Activated CD8-positive, alpha-beta T cell treated with anti-CD3 and anti-CD28 coated beads, Interleukin-2, amount 10 ng/mL, durations not matched to agents 7 days and 5 days (primary cell): ENCODE measurements at regions not wholly inside any gene's neighbourhood (a gene's known extent, or its start where the extent isn't known, plus 50 kb on each side); places are given as distances from the start of the nearest gene placed in this dataset.

Experiments
- ATAC-seq: fragments of 150-1000 bp; cut with Tn5 transposase; one replicate; pipeline ENCODE4 v1.10.0; 2021; ENCODE audit warnings: moderate library complexity
- CTCF ChIA-PET: fragments of 350-600 bp; sonication (Branson Sonifier 250); formaldehyde crosslinking; loops from one replicate; lab custom pipeline; 2021; ENCODE audit warnings: antibody characterized with exemption; lab: Charles Lee
- POLR2A ChIA-PET: fragments of 350-600 bp; sonication (Branson Sonifier 250); formaldehyde crosslinking; loops from one replicate; lab custom pipeline; 2021; ENCODE audit warnings: antibody characterized with exemption; lab: Charles Lee
- DNase-seq: peaks from one replicate; pipeline ENCODE4 v3.0.0-alpha.2; 2020
- H3K27ac Mint-ChIP-seq: one replicate; pipeline ENCODE4 v1.8.0; 2021; ENCODE audit warnings: mild to moderate bottlenecking, mixed read lengths
- H3K27me3 Mint-ChIP-seq: one replicate; pipeline ENCODE4 v1.8.0; 2021; ENCODE audit warnings: low read depth, mixed read lengths
- H3K36me3 Mint-ChIP-seq: one replicate; pipeline ENCODE4 v1.8.0; 2021; ENCODE audit warnings: low read depth, mixed read lengths
- H3K4me1 Mint-ChIP-seq: one replicate; pipeline ENCODE4 v1.8.0; 2021; ENCODE audit warnings: low read depth, mixed read lengths
- H3K4me3 Mint-ChIP-seq: one replicate; pipeline ENCODE4 v1.8.0; 2021; ENCODE audit warnings: mild to moderate bottlenecking, mixed read lengths
- H3K9me3 Mint-ChIP-seq: one replicate; pipeline ENCODE4 v1.8.0; 2022; ENCODE audit warnings: mixed read lengths; ENCODE audit not compliant: insufficient read depth

DNA sequence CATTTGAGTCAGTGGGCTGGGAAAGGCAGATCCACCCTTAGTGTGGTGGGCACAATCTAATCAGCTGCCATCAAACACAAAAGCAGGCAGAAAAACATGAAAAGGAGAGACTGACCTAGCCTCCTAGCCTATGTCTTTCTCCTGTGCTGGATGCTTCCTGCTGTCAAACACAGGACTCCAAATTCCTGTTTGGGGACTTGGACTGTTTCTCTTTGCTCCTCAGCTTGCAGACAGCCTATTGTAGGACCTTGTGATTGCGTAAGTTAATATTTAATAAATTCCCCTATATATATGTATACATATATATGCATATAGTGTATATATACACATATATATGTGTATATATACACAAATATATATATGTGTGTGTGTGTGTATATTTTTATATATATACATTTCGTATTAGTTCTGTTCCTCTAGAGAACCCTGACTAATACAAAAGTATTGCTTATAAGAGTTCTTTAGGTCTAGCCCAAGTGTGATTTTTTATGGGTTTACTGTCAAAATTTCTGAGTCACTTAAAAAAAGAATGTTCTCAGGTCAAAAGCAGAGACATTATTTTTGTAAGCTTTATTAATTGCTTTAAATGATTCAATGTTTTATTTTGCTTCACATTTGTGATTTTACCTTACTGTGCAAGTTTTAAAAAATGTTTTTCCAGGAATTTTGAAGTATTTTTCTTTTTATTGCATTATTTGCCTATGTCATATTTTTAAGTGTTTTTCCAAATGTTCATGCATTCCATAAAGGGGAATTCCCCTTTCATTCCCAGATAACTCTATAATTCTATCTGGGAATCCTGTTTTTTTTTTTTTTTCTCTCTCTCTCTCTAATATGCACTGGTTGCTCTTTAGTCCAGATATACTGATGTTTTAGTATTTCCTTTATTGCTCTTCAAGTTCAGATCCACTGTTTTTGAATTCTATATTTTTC, 92.1 kb upstream of the ADAMTS5 start:
- POLR2A ChIA-PET, result no interaction called here
- H3K27ac Mint-ChIP-seq, result no peak overlapping the region
- no peaks in the 10 kb centered on the region for H3K4me1 Mint-ChIP-seq
- peaks cover 11% of the 10 kb centered on the region for H3K9me3 Mint-ChIP-seq
- DNase-seq (no peak), ATAC-seq (no peak)
- CTCF ChIA-PET, result no interaction called here
- H3K27me3 Mint-ChIP-seq, result no peaks in the 10 kb centered on the region
- no peaks in the 10 kb centered on the region for H3K36me3 Mint-ChIP-seq
- H3K4me3 Mint-ChIP-seq, result no peak overlapping the region

DNA sequence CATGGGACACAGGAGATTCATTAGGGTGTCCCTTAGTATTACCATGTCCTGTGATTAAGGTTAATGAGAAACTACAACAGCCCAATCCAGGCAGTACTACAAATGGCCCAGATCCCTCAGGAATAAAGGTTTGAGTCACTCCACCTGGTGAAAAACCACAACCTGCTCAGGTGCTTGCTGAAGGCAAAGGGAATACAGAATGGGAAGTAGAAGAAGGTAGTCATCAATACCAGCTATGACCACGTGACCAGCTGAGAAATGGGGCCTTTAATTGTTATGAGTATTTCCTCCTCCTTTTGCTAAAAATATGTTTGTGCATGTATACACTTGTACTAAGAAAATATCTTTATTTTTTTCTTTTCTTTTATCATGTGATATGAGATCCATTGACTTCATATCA, 91.1 kb upstream of the ADAMTS5 start:
- ATAC-seq (no peak), DNase-seq (no peak)
- Mint-ChIP-seq H3K27ac (no peak overlapping the region), H3K4me1 (no peaks in the 10 kb centered on the region), H3K4me3 (no peak overlapping the region), H3K9me3 (peaks cover 7% of the 10 kb centered on the region), H3K36me3 (no peaks in the 10 kb centered on the region), H3K27me3 (no peaks in the 10 kb centered on the region)
- POLR2A ChIA-PET, result no interaction called here
- CTCF ChIA-PET, result no interaction called here

DNA sequence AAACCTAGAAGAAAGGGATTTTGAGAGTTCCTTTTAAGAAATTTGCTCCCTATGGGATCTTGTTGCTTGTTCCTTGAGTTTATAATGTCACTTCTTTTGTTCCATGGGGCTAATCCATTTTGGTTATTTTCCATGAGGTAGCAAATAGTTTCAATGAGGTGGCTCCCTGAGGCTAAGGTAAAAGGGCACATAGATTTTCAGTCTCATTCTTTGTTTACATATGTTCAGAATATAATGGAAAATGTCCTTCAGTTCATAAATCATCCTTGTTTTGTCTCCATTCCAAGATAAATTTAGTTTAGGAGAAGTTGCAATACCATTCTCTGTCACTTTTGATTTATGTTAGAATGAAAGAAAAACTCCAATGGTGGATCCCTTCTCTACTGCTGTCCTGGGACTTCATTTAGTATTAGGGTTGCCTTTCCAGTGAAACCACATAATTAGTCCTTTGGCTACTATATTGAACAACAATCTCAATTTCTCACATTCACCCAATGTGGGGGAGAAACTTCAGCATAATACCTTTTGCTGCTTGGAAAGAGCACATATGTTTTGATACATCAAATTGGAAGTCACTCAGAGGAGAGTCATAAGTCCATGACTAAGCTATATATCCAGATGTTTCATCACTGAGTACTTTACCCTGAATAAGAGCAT, 80.9 kb upstream of the ADAMTS5 start:
- ChIA-PET CTCF (no interaction called here), POLR2A (no interaction called here)
- Mint-ChIP-seq H3K27me3 (no peaks in the 10 kb centered on the region), H3K4me3 (no peak overlapping the region), H3K36me3 (no peaks in the 10 kb centered on the region), H3K9me3 (no peaks in the 10 kb centered on the region), H3K4me1 (no peaks in the 10 kb centered on the region), H3K27ac (no peak overlapping the region)
- DNase-seq (no peak), ATAC-seq (no peak)

DNA sequence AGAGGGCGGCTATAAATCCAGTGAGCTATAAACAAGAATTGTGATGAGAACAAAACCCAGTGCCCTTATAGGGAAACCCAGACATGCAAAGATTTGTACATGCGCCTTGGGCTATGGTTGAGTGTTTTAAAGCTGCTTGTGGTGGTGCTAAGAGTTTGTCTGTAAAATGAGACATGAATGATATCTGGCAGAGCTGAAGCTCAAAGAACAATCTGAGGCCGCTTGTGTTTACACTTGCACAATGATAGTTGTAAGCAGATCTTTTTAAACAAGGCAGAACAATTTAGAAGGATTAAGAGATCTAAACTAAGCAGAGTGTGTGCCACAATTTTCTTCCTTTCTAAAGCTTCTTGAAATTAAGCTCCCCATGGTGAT, 80.4 kb upstream of the ADAMTS5 start:
- ATAC-seq (no peak), DNase-seq (no peak)
- POLR2A ChIA-PET, result no interaction called here
- Mint-ChIP-seq H3K27ac (no peak overlapping the region), H3K9me3 (no peaks in the 10 kb centered on the region), H3K27me3 (no peaks in the 10 kb centered on the region), H3K4me3 (no peak overlapping the region), H3K36me3 (no peaks in the 10 kb centered on the region), H3K4me1 (no peaks in the 10 kb centered on the region)
- CTCF ChIA-PET, result no interaction called here

DNA sequence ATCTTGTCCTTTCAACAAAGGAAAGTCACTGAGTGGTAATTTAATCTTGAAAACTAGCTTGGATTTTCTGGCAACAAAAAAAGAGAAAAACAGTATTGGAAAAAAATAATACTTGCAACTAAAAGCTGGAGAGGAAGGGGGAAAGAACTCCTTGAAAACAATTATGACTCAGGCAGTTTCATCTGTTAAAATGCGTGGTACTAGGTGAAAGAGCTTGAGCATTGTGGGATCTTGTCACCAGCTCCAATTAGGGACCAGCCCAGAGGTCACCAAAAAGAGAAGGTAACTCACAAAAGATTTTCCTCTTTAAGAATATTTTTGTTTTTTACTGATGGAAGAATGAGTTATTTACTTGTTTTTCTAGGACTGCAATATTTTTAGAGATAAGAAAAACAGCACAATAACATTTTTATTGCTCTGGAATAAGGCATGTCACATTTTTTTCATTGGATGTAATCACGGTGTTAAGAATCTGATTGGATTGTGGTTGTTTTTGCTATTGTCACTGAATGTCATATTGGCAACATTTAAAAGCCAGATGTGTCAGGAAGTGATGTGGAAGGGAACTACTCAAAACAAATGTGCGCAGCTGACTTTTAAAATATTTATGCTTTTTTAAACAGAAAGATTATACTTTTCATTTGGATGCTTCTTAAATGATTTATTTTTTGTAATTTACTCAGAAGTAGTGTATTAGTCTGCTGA, 78.5 kb upstream of the ADAMTS5 start:
- Mint-ChIP-seq H3K36me3 (no peaks in the 10 kb centered on the region), H3K9me3 (no peaks in the 10 kb centered on the region), H3K27ac (no peak overlapping the region), H3K4me1 (no peaks in the 10 kb centered on the region), H3K4me3 (no peak overlapping the region), H3K27me3 (no peaks in the 10 kb centered on the region)
- ATAC-seq (no peak), DNase-seq (no peak)
- CTCF ChIA-PET, result interaction anchor here (0.6 kb wide), 1 partner anchor 30 kb away, joined by 3 read pairs; no protein-coding TSS in a partner anchor
- POLR2A ChIA-PET, result no interaction called here

DNA sequence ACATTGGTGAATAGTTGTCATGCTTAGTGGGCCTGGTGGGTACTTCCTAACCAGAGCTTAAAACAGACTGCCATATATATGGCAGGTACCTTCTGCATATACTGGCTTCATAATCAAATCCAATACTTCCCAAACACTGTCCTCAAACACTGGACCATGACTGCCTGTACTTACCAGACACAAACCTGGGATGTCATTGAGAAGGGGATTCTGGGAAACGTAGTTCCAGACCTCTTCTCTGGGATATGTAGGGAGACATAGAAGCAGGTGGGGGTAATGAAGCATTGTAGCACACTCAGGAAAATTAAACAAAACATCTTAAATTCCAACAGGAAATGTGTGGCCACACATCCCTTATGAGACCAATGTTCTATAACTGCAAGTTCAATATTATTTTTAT, 76.5 kb upstream of the ADAMTS5 start:
- Mint-ChIP-seq H3K27me3 (no peaks in the 10 kb centered on the region), H3K9me3 (no peaks in the 10 kb centered on the region), H3K36me3 (no peaks in the 10 kb centered on the region), H3K4me3 (no peak overlapping the region), H3K27ac (no peak overlapping the region), H3K4me1 (no peaks in the 10 kb centered on the region)
- ChIA-PET CTCF (no interaction called here), POLR2A (no interaction called here)
- no peak for ATAC-seq
- DNase-seq, result no peak

DNA sequence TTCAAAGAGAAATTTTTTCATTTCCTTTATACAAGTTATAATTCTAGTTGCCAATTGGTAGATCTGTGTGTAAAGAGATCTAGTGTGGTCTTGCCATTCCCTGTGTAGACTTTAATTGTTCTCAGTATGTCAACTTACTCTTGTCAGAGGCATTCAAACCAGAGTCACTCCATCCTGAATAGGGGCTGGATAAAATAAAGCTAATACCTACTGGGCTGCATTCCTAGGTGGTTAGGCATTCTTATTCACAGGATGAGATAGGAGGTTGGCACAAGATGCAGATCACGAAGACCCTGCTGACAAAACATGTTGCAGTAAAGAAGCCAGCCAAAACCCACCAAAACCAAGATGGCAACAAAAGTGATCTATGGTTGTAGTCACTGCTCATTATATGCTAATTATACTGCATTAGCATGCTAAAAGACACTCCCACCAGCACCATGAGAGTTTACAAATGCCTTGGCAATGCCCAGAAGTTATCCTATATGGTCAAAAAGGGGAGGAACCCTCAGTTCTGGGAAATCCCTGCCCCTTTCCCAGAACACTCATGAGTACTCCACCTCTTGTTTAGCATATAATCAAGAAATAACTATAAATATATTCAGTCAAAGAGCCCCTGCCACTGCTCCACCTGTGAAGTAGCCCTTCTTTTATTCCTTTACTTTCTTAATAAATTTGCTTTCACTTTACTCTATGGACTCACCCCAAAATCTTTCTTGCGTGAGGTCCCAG, 74.0 kb upstream of the ADAMTS5 start:
- ChIA-PET POLR2A (no interaction called here), CTCF (no interaction called here)
- no peak overlapping the region for H3K4me3 Mint-ChIP-seq
- no peaks in the 10 kb centered on the region for H3K4me1 Mint-ChIP-seq
- no peaks in the 10 kb centered on the region for H3K36me3 Mint-ChIP-seq
- H3K9me3 Mint-ChIP-seq, result no peaks in the 10 kb centered on the region
- DNase-seq, result no peak
- no peaks in the 10 kb centered on the region for H3K27me3 Mint-ChIP-seq
- ATAC-seq, result no peak
- H3K27ac Mint-ChIP-seq, result no peak overlapping the region

DNA sequence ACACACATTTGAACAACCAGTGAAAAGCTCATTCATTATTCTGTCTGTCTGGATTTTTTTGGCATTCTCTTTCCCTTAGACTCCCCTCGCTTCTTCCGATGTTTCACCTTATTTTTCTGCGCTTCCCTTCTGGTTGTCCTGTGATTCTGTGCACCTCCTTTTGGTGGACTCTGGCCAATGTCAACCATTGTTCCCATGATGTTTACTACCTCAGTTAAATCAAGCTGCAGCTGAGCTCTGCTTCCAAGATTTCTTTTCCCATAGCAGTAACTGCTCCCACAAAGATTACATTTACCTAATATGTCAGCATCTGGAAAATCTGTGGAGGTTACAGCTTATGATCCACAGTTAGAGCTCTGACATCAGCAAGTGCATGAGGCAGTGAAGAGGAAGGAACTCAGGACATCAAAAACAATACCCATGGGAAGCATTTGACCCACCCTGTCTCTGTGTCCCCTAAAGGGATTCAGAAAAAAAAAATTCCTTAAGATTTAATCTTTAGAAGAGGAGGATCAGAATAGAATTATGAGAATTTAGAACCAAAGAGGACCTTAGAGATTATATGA, 69.9 kb upstream of the ADAMTS5 start:
- no peaks in the 10 kb centered on the region for H3K27me3 Mint-ChIP-seq
- no peaks in the 10 kb centered on the region for H3K36me3 Mint-ChIP-seq
- H3K4me1 Mint-ChIP-seq, result no peaks in the 10 kb centered on the region
- no peak for ATAC-seq
- H3K4me3 Mint-ChIP-seq, result no peak overlapping the region
- no peaks in the 10 kb centered on the region for H3K9me3 Mint-ChIP-seq
- no peak overlapping the region for H3K27ac Mint-ChIP-seq
- POLR2A ChIA-PET, result no interaction called here
- no peak for DNase-seq
- CTCF ChIA-PET, result no interaction called here

DNA sequence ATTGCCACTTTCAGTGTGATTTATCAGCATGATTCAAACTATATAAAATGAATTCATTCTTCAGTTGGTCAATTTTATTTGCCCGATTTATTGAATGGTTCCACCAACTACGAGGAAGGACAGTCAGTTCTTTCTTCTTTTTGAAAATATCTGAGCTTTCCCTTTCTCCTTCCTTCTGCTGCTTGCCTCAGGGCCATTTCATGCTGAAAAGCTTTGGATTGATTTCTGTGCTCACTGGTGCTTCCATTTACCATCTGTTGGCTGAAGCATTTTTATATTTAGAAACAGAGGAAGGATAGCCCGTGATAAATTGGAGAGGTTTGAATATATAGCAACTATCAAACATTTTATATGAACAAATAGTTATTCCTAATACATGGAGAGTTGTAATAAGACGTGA, 68.9 kb upstream of the ADAMTS5 start:
- DNase-seq, result no peak
- Mint-ChIP-seq H3K9me3 (no peaks in the 10 kb centered on the region), H3K36me3 (no peaks in the 10 kb centered on the region), H3K27me3 (no peaks in the 10 kb centered on the region), H3K4me1 (no peaks in the 10 kb centered on the region), H3K4me3 (no peak overlapping the region), H3K27ac (no peak overlapping the region)
- ChIA-PET POLR2A (no interaction called here), CTCF (no interaction called here)
- ATAC-seq, result no peak

DNA sequence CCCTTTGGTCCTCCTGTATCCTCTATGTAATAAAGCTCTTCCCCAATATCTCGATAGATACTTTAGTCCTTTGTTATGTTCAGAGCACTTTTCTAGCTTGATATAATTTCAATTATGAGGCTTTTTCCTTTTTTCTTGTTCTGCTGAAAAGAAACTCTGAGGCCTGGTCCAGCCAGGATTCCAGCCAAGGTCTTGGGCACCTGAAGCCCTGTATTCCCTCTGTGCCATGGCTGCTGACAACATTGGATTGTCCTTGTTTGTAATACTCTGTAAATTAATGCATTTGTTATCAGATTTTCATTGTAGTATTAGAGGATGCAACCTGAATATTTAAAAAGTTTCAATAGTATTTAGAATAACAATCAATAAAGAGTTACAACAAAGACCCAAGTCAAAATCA, 67.9 kb upstream of the ADAMTS5 start:
- Mint-ChIP-seq H3K4me3 (no peak overlapping the region), H3K36me3 (no peaks in the 10 kb centered on the region), H3K9me3 (no peaks in the 10 kb centered on the region), H3K27me3 (no peaks in the 10 kb centered on the region), H3K27ac (no peak overlapping the region), H3K4me1 (no peaks in the 10 kb centered on the region)
- ChIA-PET POLR2A (no interaction called here), CTCF (no interaction called here)
- DNase-seq, result no peak
- no peak for ATAC-seq

DNA sequence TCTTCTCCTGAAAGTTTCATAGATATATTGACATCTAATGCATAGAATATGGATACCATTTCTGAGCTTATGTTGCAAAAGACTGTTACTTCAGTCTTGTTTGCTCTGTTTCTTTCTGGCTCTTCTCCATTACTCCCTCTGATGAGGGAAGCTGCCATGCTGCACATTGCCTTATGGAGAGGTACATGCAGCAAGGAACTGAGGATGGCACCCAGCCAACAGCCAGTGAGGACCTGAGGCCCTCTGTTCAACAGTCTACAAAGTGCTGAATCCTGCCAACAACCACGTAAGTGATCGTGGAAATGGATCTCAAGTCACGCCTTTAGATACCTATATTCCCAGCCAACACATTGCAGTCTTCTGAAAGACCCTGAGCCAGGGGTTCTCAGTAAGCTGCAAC, 66.6 kb upstream of the ADAMTS5 start:
- Mint-ChIP-seq H3K36me3 (no peaks in the 10 kb centered on the region), H3K4me1 (no peaks in the 10 kb centered on the region), H3K27me3 (no peaks in the 10 kb centered on the region), H3K4me3 (no peak overlapping the region), H3K9me3 (peaks cover 3% of the 10 kb centered on the region), H3K27ac (no peak overlapping the region)
- POLR2A ChIA-PET, result no interaction called here
- CTCF ChIA-PET, result no interaction called here
- ATAC-seq (no peak), DNase-seq (no peak)
